GM12878 (cell line): ENCODE measurements at regions not wholly inside any gene's neighbourhood (a gene's known extent, or its start where the extent isn't known, plus 50 kb on each side); places are given as distances from the start of the nearest gene placed in this dataset.

Experiments
- ATAC-seq: fragments of 200-7000 bp; cut with Tn5 transposase; 3 replicates; pipeline ENCODE4 v1.9.1; 2020; ENCODE audit warnings: mild to moderate bottlenecking, moderate library complexity
- BruUV-seq: library from RNA; stranded (reverse); fragments of 400-500 nt; replicated peaks from 2 replicates; lab custom pipeline; 2021; lab: Mats Ljungman, UMichigan
- CTCF ChIA-PET: fragments of 300-600 bp; sonication (Branson Sonifier 250); formaldehyde crosslinking; extraction: SDS; loops from one replicate; lab custom pipeline; 2021; ENCODE audit warnings: inconsistent platforms; lab: Yijun Ruan, JAX
- POLR2A ChIA-PET: fragments of 350-600 bp; formaldehyde crosslinking; extraction: SDS; loops from one replicate; lab custom pipeline; 2021; ENCODE audit warnings: inconsistent platforms; lab: Charles Lee
- RAD21 ChIA-PET: fragments of 300-600 bp; sonication (Branson Sonifier 250); formaldehyde crosslinking; loops from one replicate; lab custom pipeline; 2023; ENCODE audit warnings: antibody characterized with exemption; ENCODE audit not compliant: unreplicated experiment; lab: Charles Lee
- SMC1A ChIA-PET: fragments of 300-600 bp; sonication (Branson Sonifier 250); formaldehyde crosslinking; loops from one replicate; lab custom pipeline; 2023; ENCODE audit not compliant: unreplicated experiment, uncharacterized antibody; lab: Charles Lee
- DNase-seq: peaks from one replicate; pipeline ENCODE4 v3.0.0-alpha.2; 2011; ENCODE audit warnings: low read depth, low spot score
- FAIRE-seq: peaks from 3 replicates; lab custom pipeline; 2011; peaks lifted over from hg19 to GRCh38; lab: Jason Lieb, UNC
- H2AFZ ChIP-seq: 2 replicates; pipeline ENCODE4 v1.6.0; 2011; ENCODE audit warnings: low read depth, low read length, control low read depth; ENCODE audit not compliant: control insufficient read depth
- H3K27ac ChIP-seq: 2 replicates; pipeline ENCODE4 v1.5.1; 2011; ENCODE audit warnings: control low read depth; ENCODE audit not compliant: control insufficient read depth, insufficient read depth
- H3K27me3 ChIP-seq, 2 experiments: replicated peaks in 1 of 2; 2 replicates each; pipeline versions ENCODE4 v1.6.0 to v1.6.1; 2011; ENCODE audit warnings: low read length in 1 of 2; ENCODE audit not compliant: control insufficient read depth in 2 of 2, insufficient read depth in 2 of 2
- H3K36me3 ChIP-seq, 2 experiments: 2 replicates each; pipeline ENCODE4 v1.5.1; 2011; ENCODE audit warnings: low read length in 1 of 2; ENCODE audit not compliant: control insufficient read depth in 2 of 2, insufficient read depth in 2 of 2
- H3K4me1 ChIP-seq: 2 replicates; pipeline ENCODE4 v1.6.1; 2011; ENCODE audit warnings: mild to moderate bottlenecking, low read length, moderate library complexity, mixed read lengths; ENCODE audit not compliant: control insufficient read depth, insufficient read depth
- H3K4me2 ChIP-seq: 2 replicates; pipeline ENCODE4 v1.6.0; 2011; ENCODE audit warnings: control low read depth; ENCODE audit not compliant: control insufficient read depth, insufficient read depth
- H3K4me3 ChIP-seq: fragments of 200-600 bp; sonication (generic); 2 replicates; pipeline ENCODE4 v1.5.1; 2016
- H3K79me2 ChIP-seq: 2 replicates; pipeline ENCODE4 v1.6.0; 2011; ENCODE audit warnings: low read length; ENCODE audit not compliant: control insufficient read depth, insufficient read depth
- H3K9ac ChIP-seq: 2 replicates; pipeline ENCODE4 v1.8.0; 2011; ENCODE audit warnings: low read length, control low read depth, mixed read lengths; ENCODE audit not compliant: control insufficient read depth, insufficient read depth
- H3K9me3 ChIP-seq: replicated peaks from 3 replicates; pipeline ENCODE4 v1.5.1; 2011; ENCODE audit warnings: mild to moderate bottlenecking, low read length; ENCODE audit not compliant: control insufficient read depth, insufficient read depth
- H4K20me1 ChIP-seq: 2 replicates; pipeline ENCODE4 v1.6.0; 2011; ENCODE audit not compliant: control insufficient read depth, insufficient read depth
- ASH2L ChIP-seq: fragments of 300-600, 200-600 bp; sonication (generic); IDR thresholded peaks from 2 replicates; pipeline ENCODE4 v1.6.1; 2017; ENCODE audit warnings: low read depth, mild to moderate bottlenecking, borderline replicate concordance
- CHD2 ChIP-seq: IDR thresholded peaks from 2 replicates; pipeline ENCODE4 v1.6.1; 2011; ENCODE audit warnings: low read depth, low read length, improper control_type of control experiment, borderline replicate concordance
- ESRRA ChIP-seq: IDR thresholded peaks from 2 replicates; pipeline ENCODE4 v1.6.1; 2012; ENCODE audit warnings: mild to moderate bottlenecking, low read length, improper control_type of control experiment
- MEF2A ChIP-seq: IDR thresholded peaks from 2 replicates; pipeline ENCODE4 v1.6.1; 2011; ENCODE audit warnings: low read depth, mild to moderate bottlenecking, low read length, moderate library complexity; ENCODE audit not compliant: insufficient read depth
- PAX5 ChIP-seq: IDR thresholded peaks from 2 replicates; pipeline ENCODE4 v1.6.1; 2011; ENCODE audit warnings: low read depth, low read length, borderline replicate concordance
- POLR2AphosphoS2 ChIP-seq: IDR thresholded peaks from 2 replicates; pipeline ENCODE4 v1.6.1; 2011; ENCODE audit warnings: low read depth, mild to moderate bottlenecking, low read length, improper control_type of control experiment, moderate library complexity
- RB1 ChIP-seq: fragments of 450-650 bp; formaldehyde crosslinking; IDR thresholded peaks from 2 replicates; pipeline ENCODE4 v1.6.1; 2017; ENCODE audit warnings: mild to moderate bottlenecking, borderline replicate concordance
- SMC3 ChIP-seq: IDR thresholded peaks from 2 replicates; pipeline ENCODE4 v1.6.1; 2011; ENCODE audit warnings: low read length, improper control_type of control experiment, borderline replicate concordance
- SP1 ChIP-seq: IDR thresholded peaks from one replicate; pipeline ENCODE4 v1.6.1; 2011; ENCODE audit warnings: low read depth, low read length
- WGBS: methylation state at CpG from one replicate; pipeline ENCODE4 v1.1.6; 2016; ENCODE audit warnings: low lambda C conversion rate; ENCODE audit not compliant: insufficient replicate concordance, insufficient coverage; ENCODE audit errors: missing lambda C conversion rate; 5-methylcytosine and 5-hydroxymethylcytosine counted together
- in situ Hi-C: fragments of 300-500 bp; cut with MboI; formaldehyde crosslinking; loops from 9 replicates; pipeline ENCODE4 v1.14.3; 2018; ENCODE audit warnings: mixed read lengths
- intact Hi-C: fragments of 100-400 bp; cut with micrococcal nuclease; formaldehyde crosslinking; loops from one replicate; pipeline ENCODE4 v1.14.2; 2022; ENCODE audit not compliant: unreplicated experiment
- TF ChIP-seq, protein P1 (sequence below): fragments of 450-650 bp; IDR thresholded peaks from 2 replicates; pipeline ENCODE4 v1.6.1; 2017; ENCODE audit warnings: antibody characterized with exemption, mild to moderate bottlenecking, moderate library complexity

DNA sequence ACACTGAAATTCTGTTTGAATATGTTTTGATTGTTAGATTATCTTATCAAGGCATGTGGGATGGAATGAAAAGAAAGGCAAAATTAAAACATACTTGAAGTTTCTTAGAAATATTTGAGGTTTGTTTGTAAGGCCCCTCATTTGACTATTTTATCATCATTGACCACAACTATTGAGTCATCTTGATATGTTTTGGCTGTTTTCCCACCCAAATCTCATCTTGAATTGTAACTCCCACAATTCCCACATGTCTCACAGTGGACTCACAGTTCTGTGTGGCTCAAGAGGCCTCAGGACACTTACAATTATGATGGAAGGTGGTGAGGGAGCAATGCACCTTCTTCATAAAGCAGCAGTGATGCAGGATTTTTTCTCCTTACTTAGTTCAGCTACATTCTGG lies 917.1 kb downstream of the PLOD2 start (continued):
- TF ChIP-seq SMC3: no peak
- TF ChIP-seq, all 136 proteins: peak for 0

DNA sequence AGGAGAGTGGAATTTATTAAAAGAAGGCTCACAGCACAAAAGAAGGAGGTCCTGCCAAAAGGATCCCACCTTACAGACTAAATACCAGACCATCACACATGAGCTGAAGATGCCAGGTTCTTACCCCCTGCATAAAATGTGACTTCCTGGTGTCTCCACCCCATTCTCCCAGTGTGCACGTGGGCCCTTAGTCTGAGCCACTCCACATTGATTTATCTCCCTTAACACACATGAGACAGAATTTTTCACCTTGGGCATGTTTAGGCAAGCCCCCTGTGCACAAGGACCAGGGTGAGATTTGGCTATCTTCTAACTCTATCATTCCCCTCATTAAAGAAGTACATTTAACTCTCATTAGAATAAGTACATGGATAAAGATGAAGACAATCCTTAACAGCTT lies 916.7 kb downstream of the PLOD2 start:
- Histone ChIP-seq H4K20me1 (no peaks in the 10 kb centered on the region), H3K4me2 (no peak overlapping the region), H3K27ac (no peak overlapping the region), H3K79me2 (no peaks in the 10 kb centered on the region), H3K9me3 (no peaks in the 10 kb centered on the region), H3K4me3 (no peak overlapping the region), H3K9ac (no peak overlapping the region), H3K27me3 (no peaks in the 10 kb centered on the region), H2AFZ (no peak overlapping the region), H3K36me3 (no peaks in the 10 kb centered on the region), H3K4me1 (no peaks in the 10 kb centered on the region)
- no TSS peak for BruUV-seq
- ChIA-PET RAD21 (no interaction called here), SMC1A (no interaction called here), CTCF (no interaction called here), POLR2A (no interaction called here)
- no peak for FAIRE-seq
- DNase-seq: no peak
- ATAC-seq: no peak
- in situ Hi-C loops (no loop called here), intact Hi-C loops (no loop called here)
- WGBS: 0% methylated on average over 1 of the region's 1 CpG
- TF ChIP-seq MEF2A (no peak), ASH2L (no peak), CHD2 (no peak), SP1 (no peak)

DNA sequence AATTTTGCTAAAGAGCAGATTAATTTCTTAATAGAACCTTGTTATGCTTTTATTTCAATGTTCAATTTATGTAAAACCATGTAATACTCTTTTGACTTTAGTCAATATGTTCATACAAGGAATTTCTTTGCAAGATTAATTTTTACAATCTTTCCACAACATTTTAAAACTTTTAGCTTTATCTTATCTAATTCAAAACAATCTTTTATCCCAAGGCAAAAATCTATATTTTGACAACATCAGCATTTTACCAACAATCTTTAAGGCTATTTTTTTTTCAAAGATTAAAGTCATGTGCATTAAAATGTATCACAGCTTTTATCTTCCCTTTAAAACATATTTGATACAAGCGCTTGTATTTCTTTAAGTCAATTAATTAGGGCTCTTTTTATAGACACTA lies 914.7 kb downstream of the PLOD2 start:
- FAIRE-seq: no peak
- CTCF ChIA-PET: no interaction called here
- Histone ChIP-seq H4K20me1 (no peaks in the 10 kb centered on the region), H3K4me1 (no peaks in the 10 kb centered on the region), H3K4me2 (no peak overlapping the region), H3K36me3 (no peaks in the 10 kb centered on the region), H3K79me2 (no peaks in the 10 kb centered on the region), H3K27ac (no peak overlapping the region), H2AFZ (no peak overlapping the region), H3K4me3 (no peak overlapping the region), H3K27me3 (no peaks in the 10 kb centered on the region), H3K9me3 (no peaks in the 10 kb centered on the region), H3K9ac (no peak overlapping the region)
- no peak for TF ChIP-seq ESRRA
- TF ChIP-seq PAX5: no peak
- TF ChIP-seq RB1: no peak
- TF ChIP-seq POLR2AphosphoS2: no peak
- TF ChIP-seq, protein P1, sequence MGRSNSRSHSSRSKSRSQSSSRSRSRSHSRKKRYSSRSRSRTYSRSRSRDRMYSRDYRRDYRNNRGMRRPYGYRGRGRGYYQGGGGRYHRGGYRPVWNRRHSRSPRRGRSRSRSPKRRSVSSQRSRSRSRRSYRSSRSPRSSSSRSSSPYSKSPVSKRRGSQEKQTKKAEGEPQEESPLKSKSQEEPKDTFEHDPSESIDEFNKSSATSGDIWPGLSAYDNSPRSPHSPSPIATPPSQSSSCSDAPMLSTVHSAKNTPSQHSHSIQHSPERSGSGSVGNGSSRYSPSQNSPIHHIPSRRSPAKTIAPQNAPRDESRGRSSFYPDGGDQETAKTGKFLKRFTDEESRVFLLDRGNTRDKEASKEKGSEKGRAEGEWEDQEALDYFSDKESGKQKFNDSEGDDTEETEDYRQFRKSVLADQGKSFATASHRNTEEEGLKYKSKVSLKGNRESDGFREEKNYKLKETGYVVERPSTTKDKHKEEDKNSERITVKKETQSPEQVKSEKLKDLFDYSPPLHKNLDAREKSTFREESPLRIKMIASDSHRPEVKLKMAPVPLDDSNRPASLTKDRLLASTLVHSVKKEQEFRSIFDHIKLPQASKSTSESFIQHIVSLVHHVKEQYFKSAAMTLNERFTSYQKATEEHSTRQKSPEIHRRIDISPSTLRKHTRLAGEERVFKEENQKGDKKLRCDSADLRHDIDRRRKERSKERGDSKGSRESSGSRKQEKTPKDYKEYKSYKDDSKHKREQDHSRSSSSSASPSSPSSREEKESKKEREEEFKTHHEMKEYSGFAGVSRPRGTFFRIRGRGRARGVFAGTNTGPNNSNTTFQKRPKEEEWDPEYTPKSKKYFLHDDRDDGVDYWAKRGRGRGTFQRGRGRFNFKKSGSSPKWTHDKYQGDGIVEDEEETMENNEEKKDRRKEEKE: no peak
- POLR2A ChIA-PET: no interaction called here
- RAD21 ChIA-PET: no interaction called here
- in situ Hi-C loops (no loop called here), intact Hi-C loops (no loop called here)
- DNase-seq: no peak
- ATAC-seq: no peak
- WGBS: 0% methylated on average over 1 of the region's 1 CpG
- BruUV-seq: no TSS peak
- SMC1A ChIA-PET: no interaction called here
